ENCODE measurements at regions not wholly inside any gene's neighbourhood (a gene's known extent, or its start where the extent isn't known, plus 50 kb on each side); places are given as distances from the start of the nearest gene placed in this dataset.

DNA sequence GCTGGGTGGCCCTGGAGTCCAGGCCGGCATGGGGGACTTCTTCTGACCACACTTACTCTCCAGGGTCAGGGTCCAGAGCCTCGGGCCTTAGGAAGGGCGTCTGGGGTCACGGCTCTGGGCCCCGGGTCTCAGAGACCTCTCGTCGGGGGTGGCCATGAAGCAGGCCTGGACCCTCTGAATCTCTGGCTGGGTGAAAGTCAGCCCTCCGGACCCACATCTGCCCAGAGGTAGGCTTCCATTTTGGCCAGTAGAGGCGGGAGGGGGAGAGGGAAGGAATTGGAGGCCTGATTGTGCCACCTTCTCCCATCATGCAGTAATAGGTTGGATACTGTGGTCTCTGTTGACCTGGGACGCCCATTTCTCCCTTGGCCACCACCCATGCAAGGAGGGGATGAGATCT lies 125.3 kb upstream of the GPC1 start:
- TF ChIP-seq EP300 (IDR thresholded peaks at IDR 0.05): no peak
- TF ChIP-seq, protein P1, sequence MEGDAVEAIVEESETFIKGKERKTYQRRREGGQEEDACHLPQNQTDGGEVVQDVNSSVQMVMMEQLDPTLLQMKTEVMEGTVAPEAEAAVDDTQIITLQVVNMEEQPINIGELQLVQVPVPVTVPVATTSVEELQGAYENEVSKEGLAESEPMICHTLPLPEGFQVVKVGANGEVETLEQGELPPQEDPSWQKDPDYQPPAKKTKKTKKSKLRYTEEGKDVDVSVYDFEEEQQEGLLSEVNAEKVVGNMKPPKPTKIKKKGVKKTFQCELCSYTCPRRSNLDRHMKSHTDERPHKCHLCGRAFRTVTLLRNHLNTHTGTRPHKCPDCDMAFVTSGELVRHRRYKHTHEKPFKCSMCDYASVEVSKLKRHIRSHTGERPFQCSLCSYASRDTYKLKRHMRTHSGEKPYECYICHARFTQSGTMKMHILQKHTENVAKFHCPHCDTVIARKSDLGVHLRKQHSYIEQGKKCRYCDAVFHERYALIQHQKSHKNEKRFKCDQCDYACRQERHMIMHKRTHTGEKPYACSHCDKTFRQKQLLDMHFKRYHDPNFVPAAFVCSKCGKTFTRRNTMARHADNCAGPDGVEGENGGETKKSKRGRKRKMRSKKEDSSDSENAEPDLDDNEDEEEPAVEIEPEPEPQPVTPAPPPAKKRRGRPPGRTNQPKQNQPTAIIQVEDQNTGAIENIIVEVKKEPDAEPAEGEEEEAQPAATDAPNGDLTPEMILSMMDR (IDR thresholded peaks at IDR 0.05): no peak
